Activated CD4-positive, alpha-beta memory T cell treated with anti-CD3 and anti-CD28 coated beads, Interleukin-2, amount 10 ng/mL, durations not matched to agents 7 days and 5 days (primary cell): ENCODE measurements at regions not wholly inside any gene's neighbourhood (a gene's known extent, or its start where the extent isn't known, plus 50 kb on each side); places are given as distances from the start of the nearest gene placed in this dataset.

Experiments
- CTCF ChIA-PET: fragments of 350-600 bp; sonication (Branson Sonifier 250); formaldehyde crosslinking; loops from one replicate; lab custom pipeline; 2021; ENCODE audit warnings: antibody characterized with exemption, inconsistent platforms; lab: Charles Lee
- POLR2A ChIA-PET: fragments of 350-600 bp; sonication (Branson Sonifier 250); formaldehyde crosslinking; loops from one replicate; lab custom pipeline; 2021; ENCODE audit warnings: antibody characterized with exemption; lab: Charles Lee
- DNase-seq: peaks from one replicate; pipeline ENCODE4 v3.0.0-alpha.2; 2020
- H3K27ac Mint-ChIP-seq: one replicate; pipeline ENCODE4 v1.8.0; 2021; ENCODE audit warnings: mild to moderate bottlenecking, mixed read lengths
- H3K27me3 Mint-ChIP-seq: one replicate; pipeline ENCODE4 v1.8.0; 2021; ENCODE audit warnings: mixed read lengths
- H3K36me3 Mint-ChIP-seq: one replicate; pipeline ENCODE4 v1.8.0; 2021; ENCODE audit warnings: low read depth, mixed read lengths
- H3K4me1 Mint-ChIP-seq: one replicate; pipeline ENCODE4 v1.8.0; 2021; ENCODE audit warnings: mixed read lengths
- H3K4me3 Mint-ChIP-seq: one replicate; pipeline ENCODE4 v1.8.0; 2021; ENCODE audit warnings: mild to moderate bottlenecking, mixed read lengths
- H3K9me3 Mint-ChIP-seq: one replicate; pipeline ENCODE4 v1.8.0; 2021; ENCODE audit warnings: mixed read lengths

DNA sequence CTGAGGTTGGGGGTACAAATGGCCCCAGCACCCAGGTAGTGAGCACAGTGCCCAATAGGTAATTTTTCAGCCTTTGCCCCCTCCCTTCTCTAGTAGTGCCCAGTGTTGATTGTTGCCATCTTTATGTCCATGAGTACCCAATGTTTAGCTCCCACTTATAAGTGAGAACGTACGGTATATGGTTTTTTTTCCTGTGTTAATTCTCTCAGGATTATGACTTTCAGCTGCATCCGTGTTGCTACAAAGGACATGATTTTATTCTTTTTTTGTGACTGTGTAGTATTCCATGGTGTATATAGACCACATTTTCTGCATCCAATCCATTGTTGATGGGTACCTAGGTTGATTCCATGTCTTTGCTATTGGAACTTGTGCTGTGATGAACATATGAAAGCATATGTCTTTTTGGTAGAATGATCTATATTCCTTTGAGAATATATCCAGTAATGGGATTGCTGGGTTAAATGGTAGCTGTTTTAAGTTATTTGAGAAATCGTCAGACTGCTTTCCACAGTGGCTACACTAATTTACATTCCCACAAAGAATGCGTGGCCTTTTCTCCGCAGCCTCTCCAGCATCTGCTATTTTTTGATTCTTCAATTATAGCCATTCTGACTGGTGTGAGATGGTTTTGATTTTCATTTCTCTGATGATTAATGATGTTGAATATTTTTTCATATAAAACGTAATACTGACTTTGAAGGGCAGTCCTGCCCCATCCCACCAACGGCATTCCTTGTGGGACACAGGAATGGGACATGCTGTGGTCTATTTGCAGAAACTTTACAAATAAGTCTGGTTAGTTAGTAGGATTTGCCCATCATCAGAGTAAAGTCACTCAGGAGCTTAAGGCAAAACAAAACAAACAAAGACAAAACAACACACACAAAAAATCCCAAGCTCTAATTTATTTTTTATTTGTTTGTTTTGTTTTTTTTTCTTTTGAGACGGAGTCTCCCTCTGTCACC is 135.0 kb downstream of the MYCN start:
- no peak overlapping the region for H3K27ac Mint-ChIP-seq
- DNase-seq = no peak
- ChIA-PET POLR2A (no interaction called here), CTCF (no interaction called here)
- H3K36me3 Mint-ChIP-seq = no peaks in the 10 kb centered on the region
- no peaks in the 10 kb centered on the region for H3K9me3 Mint-ChIP-seq
- no peaks in the 10 kb centered on the region for H3K27me3 Mint-ChIP-seq
- H3K4me1 Mint-ChIP-seq = no peaks in the 10 kb centered on the region
- no peak overlapping the region for H3K4me3 Mint-ChIP-seq

DNA sequence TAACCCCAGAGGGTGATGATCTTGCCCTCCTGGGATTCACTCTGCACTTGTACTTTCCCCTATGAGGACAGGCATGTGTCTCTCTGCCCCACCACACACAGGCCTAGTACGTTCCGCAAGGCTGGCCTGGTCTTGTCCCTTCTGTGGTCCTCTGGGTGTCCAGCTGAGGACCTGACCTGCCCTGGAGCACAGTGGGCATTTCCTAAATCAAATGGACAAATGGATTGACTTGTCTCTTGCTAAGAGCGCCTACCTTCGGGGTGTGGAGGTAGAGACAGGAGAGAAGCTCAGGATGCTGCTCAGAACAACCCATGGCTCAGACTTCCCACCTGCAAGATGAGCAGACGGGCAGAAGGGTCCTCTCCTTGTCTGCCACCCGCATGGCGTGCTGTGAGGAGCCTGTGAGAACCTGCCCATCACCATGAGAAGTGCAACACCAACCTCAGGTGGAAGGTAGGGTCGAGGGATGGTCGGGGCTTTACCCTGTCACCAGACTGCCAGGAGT is 133.6 kb downstream of the MYCN start:
- H3K27ac Mint-ChIP-seq = no peak overlapping the region
- CTCF ChIA-PET = no interaction called here

DNA sequence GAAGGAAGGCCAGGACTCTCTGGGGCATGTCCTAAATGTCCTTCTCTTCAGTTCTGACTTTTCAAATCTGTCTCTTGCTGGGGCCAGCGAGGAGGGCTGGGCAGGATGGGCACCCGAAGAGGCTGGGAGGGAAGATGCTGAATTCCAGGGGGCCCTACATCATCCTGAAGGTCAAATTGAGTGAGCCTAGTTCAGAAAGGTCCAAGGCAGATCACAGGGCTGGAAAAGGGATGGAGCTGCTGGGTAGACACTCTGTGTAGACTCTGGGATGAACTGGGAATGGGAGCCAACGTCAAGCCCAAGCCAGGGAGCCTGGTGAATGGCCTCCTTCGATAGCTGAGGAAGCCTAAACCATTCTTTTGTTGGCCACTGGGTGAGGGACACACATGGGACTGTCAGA is 133.1 kb downstream of the MYCN start:
- Mint-ChIP-seq H3K4me3 (no peak overlapping the region), H3K36me3 (no peaks in the 10 kb centered on the region), H3K4me1 (no peaks in the 10 kb centered on the region), H3K9me3 (no peaks in the 10 kb centered on the region), H3K27ac (no peak overlapping the region), H3K27me3 (no peaks in the 10 kb centered on the region)
- POLR2A ChIA-PET = no interaction called here
- no peak for DNase-seq
- CTCF ChIA-PET = no interaction called here

More for the DNA sequence above, 133.6 kb downstream of the MYCN start:
- Mint-ChIP-seq H3K36me3 (no peaks in the 10 kb centered on the region), H3K9me3 (no peaks in the 10 kb centered on the region), H3K4me1 (no peaks in the 10 kb centered on the region), H3K27me3 (no peaks in the 10 kb centered on the region), H3K4me3 (no peak overlapping the region)
- POLR2A ChIA-PET = no interaction called here
- no peak for DNase-seq

DNA sequence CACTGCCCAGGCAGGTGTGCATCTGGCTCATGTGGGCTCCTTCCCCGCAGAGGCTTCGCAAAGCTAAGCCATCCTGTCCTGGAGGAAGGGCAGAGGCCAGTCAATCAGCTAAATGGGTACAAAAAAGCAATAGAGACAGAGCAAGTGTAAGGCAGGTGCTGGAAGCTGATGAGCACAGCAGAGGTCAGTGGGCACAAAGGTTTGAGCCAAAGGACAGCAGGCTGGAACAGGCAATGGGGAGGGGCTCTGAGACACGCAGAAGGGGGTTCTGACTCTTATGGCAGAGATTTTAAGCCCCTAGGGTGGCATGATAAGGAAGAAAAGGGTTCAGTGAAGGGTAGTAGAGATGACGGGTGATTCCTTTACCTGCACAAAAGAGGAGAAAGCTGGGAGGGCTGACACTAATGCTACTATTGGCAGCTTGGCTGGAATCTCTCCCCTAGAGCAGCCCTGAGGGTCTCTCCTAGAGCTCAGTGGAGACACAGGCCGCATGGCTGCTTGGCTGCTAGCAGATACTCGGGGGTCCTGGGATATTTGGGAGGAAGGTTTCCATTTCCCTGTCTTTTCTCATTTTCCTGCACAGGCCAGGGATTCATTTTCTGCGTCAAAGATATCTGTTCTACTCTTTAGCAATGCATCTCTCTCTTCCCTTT is 132.4 kb downstream of the MYCN start:
- Mint-ChIP-seq H3K4me3 (no peak overlapping the region), H3K36me3 (no peaks in the 10 kb centered on the region), H3K27ac (no peak overlapping the region), H3K27me3 (no peaks in the 10 kb centered on the region), H3K4me1 (no peaks in the 10 kb centered on the region), H3K9me3 (no peaks in the 10 kb centered on the region)
- CTCF ChIA-PET = no interaction called here
- DNase-seq = no peak
- POLR2A ChIA-PET = no interaction called here

DNA sequence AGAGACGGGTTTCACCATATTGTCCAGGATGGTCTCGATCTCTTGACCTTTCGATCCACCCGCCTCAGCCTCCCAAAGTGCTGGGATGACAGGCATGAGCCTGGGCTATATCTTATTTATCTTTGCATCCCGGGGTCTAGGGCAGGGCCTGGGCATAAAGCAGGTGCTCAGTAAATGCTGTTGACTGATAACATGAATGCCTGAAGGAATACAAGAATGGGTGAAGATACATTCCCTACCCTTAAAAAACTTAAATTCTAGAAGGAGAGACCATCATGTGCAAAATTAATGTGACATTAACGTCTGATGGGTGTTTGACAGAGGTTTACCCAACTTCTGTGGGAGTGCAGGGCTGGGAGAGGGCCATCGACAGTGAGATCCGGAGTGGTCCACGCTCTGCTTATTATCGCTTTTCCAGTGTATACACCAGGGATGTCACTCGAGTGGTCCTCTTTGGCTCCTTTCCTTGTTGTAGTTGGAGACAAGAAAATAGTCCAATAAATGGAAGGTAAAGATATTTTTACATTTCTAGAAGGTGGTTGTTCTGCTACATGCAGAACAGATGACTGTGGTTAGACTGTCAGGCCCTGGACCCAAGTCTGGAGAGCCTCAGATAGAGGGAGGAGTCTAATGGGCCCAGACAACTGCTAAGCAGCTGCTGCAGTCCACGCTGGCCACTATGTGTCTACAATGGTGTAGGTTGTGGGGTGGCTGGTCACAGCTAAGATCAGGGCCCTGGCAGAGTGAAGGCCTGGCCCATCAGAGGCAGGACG is 131.7 kb downstream of the MYCN start:
- ChIA-PET CTCF (no interaction called here), POLR2A (no interaction called here)
- Mint-ChIP-seq H3K27me3 (no peaks in the 10 kb centered on the region), H3K27ac (no peak overlapping the region), H3K9me3 (no peaks in the 10 kb centered on the region), H3K4me3 (no peak overlapping the region), H3K36me3 (no peaks in the 10 kb centered on the region), H3K4me1 (no peaks in the 10 kb centered on the region)
- DNase-seq = no peak

DNA sequence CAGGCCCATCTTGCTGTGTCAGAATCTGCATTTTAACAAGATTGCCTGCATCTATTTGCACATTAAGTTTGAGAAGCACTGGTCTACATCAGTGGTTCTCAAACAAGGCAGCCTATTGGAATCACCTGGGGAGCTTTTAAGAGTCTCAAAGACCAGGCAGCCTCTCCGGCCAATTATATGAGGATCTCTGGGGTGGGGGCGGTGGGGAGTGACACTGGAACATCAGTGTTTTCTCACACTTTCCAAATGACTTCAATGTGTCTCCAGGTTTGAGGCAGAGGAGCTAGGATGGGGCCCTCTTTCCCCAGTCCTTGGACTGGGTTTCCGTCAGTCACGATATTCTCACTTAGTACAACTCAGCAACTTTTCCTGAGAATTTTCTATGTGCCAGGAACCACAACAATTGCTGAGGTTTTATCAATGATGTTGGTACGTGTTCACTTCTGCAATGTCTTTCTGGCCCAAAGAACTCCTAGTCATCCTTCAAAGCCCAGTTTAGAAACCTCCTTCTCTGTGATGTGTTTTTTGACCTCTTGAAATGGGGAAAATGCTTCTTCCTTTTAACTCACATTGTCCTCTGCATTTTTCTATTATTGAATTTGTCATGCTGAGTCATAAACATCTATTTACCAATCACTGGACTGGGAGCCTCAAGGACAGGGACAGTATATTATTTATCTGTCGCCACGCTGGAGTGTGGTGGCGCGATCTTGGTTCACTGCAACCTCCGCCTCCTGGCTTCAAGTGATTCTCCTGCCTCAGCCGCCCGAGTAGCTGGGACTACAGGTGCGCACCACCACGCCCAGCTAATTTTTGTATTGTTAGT is 130.9 kb downstream of the MYCN start:
- Mint-ChIP-seq H3K36me3 (no peaks in the 10 kb centered on the region), H3K27me3 (no peaks in the 10 kb centered on the region), H3K27ac (no peak overlapping the region), H3K9me3 (no peaks in the 10 kb centered on the region), H3K4me3 (no peak overlapping the region), H3K4me1 (no peaks in the 10 kb centered on the region)
- ChIA-PET POLR2A (no interaction called here), CTCF (no interaction called here)
- no peak for DNase-seq

DNA sequence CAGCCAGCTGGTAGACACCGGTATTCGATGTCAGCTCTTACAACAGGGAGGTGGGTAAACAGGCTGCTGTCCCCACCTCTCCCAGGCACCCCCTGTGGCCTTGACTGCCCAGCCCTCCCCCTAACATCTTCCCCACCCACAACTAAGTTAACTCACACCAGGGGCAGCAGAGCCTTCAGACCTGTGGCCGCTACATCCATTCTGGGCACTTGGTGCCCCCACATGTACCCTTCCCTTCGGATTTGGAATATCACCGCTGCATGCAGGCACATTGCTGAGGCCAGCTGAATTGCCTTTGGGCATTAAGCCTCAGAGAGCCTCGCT is 130.3 kb downstream of the MYCN start:
- H3K27ac Mint-ChIP-seq = no peak overlapping the region
- no peaks in the 10 kb centered on the region for H3K4me1 Mint-ChIP-seq
- no peaks in the 10 kb centered on the region for H3K9me3 Mint-ChIP-seq
- no peaks in the 10 kb centered on the region for H3K27me3 Mint-ChIP-seq
- ChIA-PET POLR2A (no interaction called here), CTCF (no interaction called here)
- no peak for DNase-seq
- no peaks in the 10 kb centered on the region for H3K36me3 Mint-ChIP-seq
- no peak overlapping the region for H3K4me3 Mint-ChIP-seq

DNA sequence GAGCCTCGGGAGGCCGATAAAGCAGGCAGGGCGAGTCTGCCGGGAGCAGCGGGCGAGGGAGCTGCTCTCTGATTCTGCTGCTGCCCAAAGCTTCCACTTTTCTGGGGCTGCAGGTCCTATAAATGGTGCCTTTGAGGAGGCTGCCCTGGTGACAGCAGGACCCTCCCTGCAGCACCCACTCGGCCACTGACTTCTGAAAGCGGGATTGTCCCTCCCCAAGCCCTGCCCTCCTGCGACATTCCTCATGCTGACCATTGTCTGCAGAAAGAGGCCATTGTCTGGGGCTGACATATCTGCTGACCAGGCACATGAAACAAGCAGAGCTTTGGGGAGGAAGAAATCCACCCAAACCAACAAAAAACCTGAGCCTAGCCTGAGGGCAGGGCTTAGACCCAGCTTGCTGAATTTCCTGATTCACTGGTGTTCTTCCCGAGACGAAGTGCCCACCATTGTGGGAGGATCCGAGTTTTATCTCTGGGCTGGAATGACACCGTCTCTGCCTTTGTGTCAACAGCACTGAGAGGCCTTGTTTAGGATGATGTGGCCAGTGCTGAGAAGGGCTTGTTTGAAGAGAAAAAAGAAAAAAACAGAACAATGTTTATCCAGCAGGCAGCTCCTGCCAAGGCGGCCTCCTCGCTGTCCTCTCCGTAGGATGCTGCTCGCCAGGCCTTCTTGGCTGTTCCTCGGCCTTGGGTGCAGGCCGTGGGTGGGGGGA is 129.7 kb downstream of the MYCN start:
- H3K4me3 Mint-ChIP-seq = no peak overlapping the region
- no peak for DNase-seq
- ChIA-PET CTCF (no interaction called here), POLR2A (no interaction called here)
- no peaks in the 10 kb centered on the region for H3K27me3 Mint-ChIP-seq
- no peak overlapping the region for H3K27ac Mint-ChIP-seq
- no peaks in the 10 kb centered on the region for H3K36me3 Mint-ChIP-seq
- no peaks in the 10 kb centered on the region for H3K4me1 Mint-ChIP-seq
- no peaks in the 10 kb centered on the region for H3K9me3 Mint-ChIP-seq

DNA sequence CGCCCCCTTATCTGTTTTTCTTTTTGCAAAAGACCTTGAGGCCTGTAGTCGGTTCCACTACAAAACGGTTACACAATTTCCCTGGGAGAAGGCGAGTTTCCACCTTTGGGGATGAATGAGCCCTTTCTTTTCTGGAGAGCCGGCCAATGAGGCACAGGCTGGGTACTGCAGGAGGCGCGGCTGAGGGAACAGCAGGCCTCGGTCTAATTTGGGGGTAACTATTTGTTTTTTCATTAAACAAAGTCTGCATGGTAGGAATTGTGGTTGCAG is 129.2 kb downstream of the MYCN start:
- Mint-ChIP-seq H3K4me1 (no peaks in the 10 kb centered on the region), H3K27me3 (no peaks in the 10 kb centered on the region), H3K4me3 (no peak overlapping the region), H3K9me3 (no peaks in the 10 kb centered on the region), H3K36me3 (no peaks in the 10 kb centered on the region), H3K27ac (no peak overlapping the region)
- CTCF ChIA-PET = no interaction called here
- POLR2A ChIA-PET = no interaction called here
- DNase-seq = no peak

DNA sequence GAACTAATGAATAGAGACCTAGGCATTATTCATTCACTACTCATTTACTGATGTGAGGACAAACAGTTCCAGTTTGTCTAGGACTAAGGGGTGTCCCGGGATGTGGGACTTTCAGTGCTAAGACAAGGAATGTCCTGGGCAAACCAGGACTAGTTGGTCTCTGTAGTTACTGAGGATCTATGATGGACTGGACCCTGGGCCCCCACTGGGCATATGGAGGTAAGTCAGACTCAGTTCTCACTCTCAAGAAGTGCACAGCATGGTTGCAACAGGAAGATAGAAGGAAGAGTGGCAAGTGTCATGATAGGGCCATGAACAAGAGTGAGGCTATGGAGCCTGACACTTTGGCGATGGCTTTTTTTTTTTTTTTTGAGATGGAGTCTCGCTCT is 128.2 kb downstream of the MYCN start:
- DNase-seq = no peak
- no peaks in the 10 kb centered on the region for H3K36me3 Mint-ChIP-seq
- H3K27me3 Mint-ChIP-seq = no peaks in the 10 kb centered on the region
- no peaks in the 10 kb centered on the region for H3K4me1 Mint-ChIP-seq
- ChIA-PET POLR2A (no interaction called here), CTCF (no interaction called here)
- no peak overlapping the region for H3K4me3 Mint-ChIP-seq
- H3K27ac Mint-ChIP-seq = no peak overlapping the region
- peaks cover 7% of the 10 kb centered on the region for H3K9me3 Mint-ChIP-seq

DNA sequence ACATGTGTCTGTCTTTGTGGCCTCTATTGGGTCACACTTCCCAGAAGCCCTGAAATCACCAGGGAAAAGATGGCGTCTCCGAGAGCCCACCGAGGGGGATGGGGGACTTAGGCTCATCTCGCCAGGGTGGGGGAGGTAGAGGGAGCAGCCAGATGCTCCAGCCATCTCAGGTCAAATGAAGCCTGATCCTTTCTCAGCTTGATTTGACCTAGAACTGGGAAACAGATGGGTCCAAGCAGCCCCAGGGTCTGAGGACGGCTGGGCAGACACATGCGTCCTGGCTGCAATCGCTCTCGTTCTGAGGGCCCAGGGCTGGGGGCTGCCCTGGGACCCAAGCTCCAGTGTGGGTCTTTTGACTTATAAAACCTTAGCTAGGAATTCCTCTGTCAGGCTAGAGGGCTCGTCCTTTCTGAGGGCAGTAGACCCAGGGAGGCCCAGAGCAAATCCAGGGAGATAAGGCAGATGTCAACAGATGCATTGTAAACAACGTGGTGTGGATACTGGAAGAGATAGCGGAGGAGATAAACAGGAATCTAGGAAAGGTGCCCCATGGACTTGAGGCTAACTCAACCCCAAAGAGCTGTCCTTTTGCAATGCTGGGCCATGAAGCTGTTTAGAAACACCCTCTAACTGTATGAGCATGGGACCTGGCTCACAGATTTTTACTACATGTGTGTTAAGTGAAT is 127.7 kb downstream of the MYCN start:
- Mint-ChIP-seq H3K4me3 (no peak overlapping the region), H3K27ac (no peak overlapping the region), H3K36me3 (no peaks in the 10 kb centered on the region), H3K4me1 (no peaks in the 10 kb centered on the region), H3K27me3 (no peaks in the 10 kb centered on the region), H3K9me3 (peaks cover 7% of the 10 kb centered on the region)
- DNase-seq = no peak
- POLR2A ChIA-PET = no interaction called here
- CTCF ChIA-PET = no interaction called here

DNA sequence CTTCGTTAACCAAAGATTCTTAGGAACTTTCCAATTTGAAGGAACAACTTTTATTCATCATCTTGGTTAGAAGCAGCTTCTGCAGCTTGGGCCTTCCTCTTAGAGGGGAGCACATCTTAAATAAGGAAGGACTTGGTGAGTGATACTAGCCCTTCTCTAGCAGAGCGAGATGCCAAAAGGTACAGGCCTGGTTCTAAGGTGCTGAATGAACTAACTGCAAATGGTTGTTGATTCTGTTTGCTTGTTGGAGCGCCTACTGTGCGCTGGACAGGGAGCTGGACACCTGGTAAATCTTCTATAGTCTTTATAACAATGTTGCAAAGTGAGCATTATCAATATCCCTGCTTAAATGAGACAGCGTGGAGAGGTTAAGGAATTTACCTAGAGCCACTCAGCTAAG is 127.1 kb downstream of the MYCN start:
- H3K27ac Mint-ChIP-seq = no peak overlapping the region
- H3K27me3 Mint-ChIP-seq = no peaks in the 10 kb centered on the region
- ChIA-PET CTCF (no interaction called here), POLR2A (no interaction called here)
- DNase-seq = no peak
- H3K4me3 Mint-ChIP-seq = no peak overlapping the region
- peaks cover 11% of the 10 kb centered on the region for H3K9me3 Mint-ChIP-seq
- H3K36me3 Mint-ChIP-seq = no peaks in the 10 kb centered on the region
- H3K4me1 Mint-ChIP-seq = no peaks in the 10 kb centered on the region
